NT2/D1 (cell line): ENCODE measurements at regions not wholly inside any gene's neighbourhood (a gene's known extent, or its start where the extent isn't known, plus 50 kb on each side); places are given as distances from the start of the nearest gene placed in this dataset.

Experiments
- SUZ12 ChIP-seq: IDR thresholded peaks from 2 replicates; pipeline ENCODE4 v1.6.1; 2011; ENCODE audit not compliant: insufficient read length, insufficient read depth; ENCODE audit errors: extremely low read depth
- YY1 ChIP-seq: IDR thresholded peaks from 2 replicates; pipeline ENCODE4 v1.6.1; 2011; ENCODE audit not compliant: insufficient read length, insufficient read depth
- ZNF274 ChIP-seq: IDR thresholded peaks from 2 replicates; pipeline ENCODE4 v1.6.1; 2011; ENCODE audit warnings: mild to moderate bottlenecking, low read depth, low read length

DNA sequence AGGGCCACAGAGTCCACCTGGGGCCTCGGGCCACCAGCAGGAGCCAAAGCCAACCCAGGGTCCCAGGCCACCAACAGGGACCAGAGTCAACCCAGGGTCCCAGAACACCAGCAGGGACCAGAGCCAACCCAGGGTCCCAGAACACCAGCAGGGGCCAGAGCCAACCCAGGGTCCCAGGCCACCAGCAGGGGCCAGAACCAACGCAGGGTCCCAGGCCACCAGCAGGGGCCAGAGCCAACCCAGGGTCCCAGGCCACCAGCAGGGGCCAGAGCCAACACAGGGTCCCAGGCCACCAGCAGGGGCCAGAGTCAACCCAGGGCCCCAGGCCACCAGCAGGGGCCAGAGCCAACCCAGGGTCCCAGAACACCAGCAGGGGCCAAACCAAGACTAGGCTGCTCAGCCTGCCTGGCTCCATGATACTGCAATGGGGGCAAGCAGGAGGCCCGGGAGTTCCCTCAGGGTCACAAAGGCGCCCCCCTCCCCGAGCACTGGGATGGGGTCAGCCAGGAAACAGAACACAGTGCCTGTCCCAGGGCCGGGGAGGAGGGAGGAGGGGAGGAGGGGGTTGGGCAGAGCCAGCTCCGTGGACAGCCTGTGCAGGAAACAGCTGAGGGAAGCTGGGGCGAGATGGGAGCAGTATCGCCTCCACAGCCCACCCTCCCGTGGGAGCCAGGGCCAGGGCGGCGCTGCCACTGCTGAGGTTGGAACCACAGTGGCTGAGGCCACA lies 62.0 kb upstream of the PRR5 start:
- TF ChIP-seq YY1 (no peak), ZNF274 (no peak), SUZ12 (no peak)
